Lung (tissue), 1 donor: ENCODE measurements at regions not wholly inside any gene's neighbourhood (a gene's known extent, or its start where the extent isn't known, plus 50 kb on each side); places are given as distances from the start of the nearest gene placed in this dataset. TPM values are rescaled to one million over a fixed set of nuclear protein-coding genes. Genes with fewer than 3 reads are reported as not detected.

ENCODE experiments used
- small RNA-seq: library from RNA; depleted of rRNA; stranded (forward); fragments of <200 nt; gene quantifications from one replicate; pipeline ENCODE3, GENCODE V24; 2014; ENCODE audit warnings: low replicate concordance

Small RNA genes lying in the stretch of these regions (small RNA-seq; reads per million reads assigned to genes)
- gene AC074198.2 (not detected), gene RNU6-284P (not detected)
